Testis (tissue), 2 donors: ENCODE measurements at regions not wholly inside any gene's neighbourhood (a gene's known extent, or its start where the extent isn't known, plus 50 kb on each side); places are given as distances from the start of the nearest gene placed in this dataset.

Experiments used
- DNase-seq: peaks from one replicate; pipeline ENCODE4 v3.0.0-alpha.2; 2019
- H3K27ac ChIP-seq, 2 donors: fragments of 200-600 bp; sonication (generic); one replicate each; pipeline ENCODE4 v1.5.1; 2019
- H3K27me3 ChIP-seq: fragments of 200-600 bp; sonication (generic); one replicate; pipeline ENCODE4 v1.5.1; 2019
- H3K36me3 ChIP-seq: fragments of 200-600 bp; sonication (generic); one replicate; pipeline ENCODE4 v1.5.1; 2017; ENCODE audit warnings: low read depth; ENCODE audit errors: missing control alignments
- H3K4me1 ChIP-seq: fragments of 200-600 bp; sonication (generic); one replicate; pipeline ENCODE4 v1.5.1; 2019
- H3K4me3 ChIP-seq, 2 donors: fragments of 200-600 bp; sonication (generic); one replicate each; pipeline ENCODE4 v1.5.1; 2017 to 2019
- H3K9me3 ChIP-seq: fragments of 200-600 bp; sonication (generic); one replicate; pipeline ENCODE4 v1.5.1; 2017
- POLR2A ChIP-seq: fragments of 450-650 bp; IDR thresholded peaks from one replicate; pipeline ENCODE4 v1.6.1; 2017; ENCODE audit warnings: antibody characterized with exemption, mild to moderate bottlenecking, moderate library complexity
- WGBS, 2 donors: methylation state at CpG; one replicate each; pipeline ENCODE4 v1.1.5; 2018; 5-methylcytosine and 5-hydroxymethylcytosine counted together
- intact Hi-C: fragments of 100-400 bp; cut with DNase I; formaldehyde crosslinking; loops from one replicate; pipeline ENCODE4 v1.15.1; 2023; ENCODE audit warnings: low total_unique reads
- TF ChIP-seq, protein P1 (sequence below), 3 experiments: fragments of 450-650 bp in 2 of 3; fragments of 200-600 bp in 1 of 3; sonication (generic) in 1 of 3; IDR thresholded peaks; one replicate each; pipeline ENCODE4 v1.5.1; 2016 to 2019; ENCODE audit warnings: antibody characterized with exemption in 3 of 3, mild to moderate bottlenecking in 2 of 3, moderate library complexity in 1 of 3

DNA sequence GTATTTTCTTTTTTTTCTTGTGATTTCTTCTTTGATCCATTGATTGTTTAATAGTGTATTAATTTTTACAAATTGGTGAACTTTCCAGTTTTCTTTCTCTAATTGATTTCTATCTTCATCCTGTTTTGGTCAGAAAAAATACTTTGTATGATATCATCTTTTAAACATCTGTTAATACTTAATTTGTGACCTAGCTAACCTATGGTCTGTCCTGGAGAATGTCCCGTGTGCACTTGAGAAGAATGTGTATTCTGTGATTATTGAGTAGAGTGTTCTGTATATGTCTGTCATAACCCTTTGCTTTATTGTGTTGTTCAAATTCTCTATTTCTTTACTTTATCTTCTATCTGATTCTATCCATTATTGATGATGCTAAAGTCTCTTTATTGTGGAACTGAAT is 65.8 kb upstream of the ZEB1 start:
- no peak for DNase-seq
- Histone ChIP-seq H3K27me3 (no peaks in the 10 kb centered on the region), H3K9me3 (no peaks in the 10 kb centered on the region), H3K4me1 (no peaks in the 10 kb centered on the region), H3K27ac (no peak overlapping the region), H3K36me3 (no peaks in the 10 kb centered on the region), H3K4me3 (no peak overlapping the region)
- no peak for TF ChIP-seq POLR2A
- TF ChIP-seq, protein P1, sequence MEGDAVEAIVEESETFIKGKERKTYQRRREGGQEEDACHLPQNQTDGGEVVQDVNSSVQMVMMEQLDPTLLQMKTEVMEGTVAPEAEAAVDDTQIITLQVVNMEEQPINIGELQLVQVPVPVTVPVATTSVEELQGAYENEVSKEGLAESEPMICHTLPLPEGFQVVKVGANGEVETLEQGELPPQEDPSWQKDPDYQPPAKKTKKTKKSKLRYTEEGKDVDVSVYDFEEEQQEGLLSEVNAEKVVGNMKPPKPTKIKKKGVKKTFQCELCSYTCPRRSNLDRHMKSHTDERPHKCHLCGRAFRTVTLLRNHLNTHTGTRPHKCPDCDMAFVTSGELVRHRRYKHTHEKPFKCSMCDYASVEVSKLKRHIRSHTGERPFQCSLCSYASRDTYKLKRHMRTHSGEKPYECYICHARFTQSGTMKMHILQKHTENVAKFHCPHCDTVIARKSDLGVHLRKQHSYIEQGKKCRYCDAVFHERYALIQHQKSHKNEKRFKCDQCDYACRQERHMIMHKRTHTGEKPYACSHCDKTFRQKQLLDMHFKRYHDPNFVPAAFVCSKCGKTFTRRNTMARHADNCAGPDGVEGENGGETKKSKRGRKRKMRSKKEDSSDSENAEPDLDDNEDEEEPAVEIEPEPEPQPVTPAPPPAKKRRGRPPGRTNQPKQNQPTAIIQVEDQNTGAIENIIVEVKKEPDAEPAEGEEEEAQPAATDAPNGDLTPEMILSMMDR (IDR thresholded peaks at IDR 0.05), result no peak
- 78 to 79% methylated on average over 1 of the region's 1 CpG for WGBS, 2 donors
- intact Hi-C loops, result no loop called here

DNA sequence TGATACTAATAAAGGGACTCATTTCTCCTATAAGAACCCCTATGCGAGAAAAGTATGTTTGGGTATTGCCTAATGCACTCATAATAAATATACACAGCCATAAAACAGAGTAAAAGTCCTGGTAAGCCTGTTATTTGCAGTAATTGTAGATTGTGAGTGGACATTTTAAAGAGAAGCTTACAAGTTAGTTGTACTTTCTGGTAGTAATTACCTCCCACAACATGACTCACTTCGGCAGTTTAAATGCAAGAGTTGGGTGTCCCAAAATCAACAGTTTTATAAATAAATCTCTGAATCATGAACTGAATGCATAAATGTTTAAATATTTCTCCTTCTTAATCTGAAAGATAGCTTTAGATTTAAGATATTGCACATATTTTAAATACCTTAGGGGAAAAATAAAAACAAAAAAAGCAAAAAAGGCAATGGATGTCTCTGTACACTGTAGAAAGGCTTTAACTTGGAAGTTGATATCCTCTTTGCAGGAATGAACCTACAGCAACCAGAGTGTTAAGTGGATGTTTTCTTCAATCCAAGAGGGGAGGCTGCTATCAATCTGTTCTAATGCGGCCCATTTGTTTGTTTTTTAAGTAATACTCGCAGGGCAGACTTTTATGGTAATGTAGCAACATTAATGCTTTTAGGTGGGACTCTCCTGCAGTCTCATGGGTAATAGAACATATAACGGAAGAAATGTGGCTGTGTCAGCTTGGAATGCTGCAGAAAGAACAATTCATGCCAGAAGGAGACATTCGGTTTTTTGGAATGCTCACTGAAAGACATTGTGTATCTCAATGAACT is 57.3 kb upstream of the ZEB1 start:
- H3K4me3 ChIP-seq, result no peak overlapping the region
- H3K36me3 ChIP-seq, result no peaks in the 10 kb centered on the region
- H3K27ac ChIP-seq, result no peak overlapping the region
- DNase-seq, result no peak
- intact Hi-C loops, result no loop called here
- TF ChIP-seq, protein P1 (IDR thresholded peaks at IDR 0.05), result no peak
- no peak for TF ChIP-seq POLR2A
- no peaks in the 10 kb centered on the region for H3K27me3 ChIP-seq
- H3K9me3 ChIP-seq, result no peaks in the 10 kb centered on the region
- 39 to 50% methylated on average over 6 of the region's 6 CpGs for WGBS, 2 donors
- H3K4me1 ChIP-seq, result peaks cover 5% of the 10 kb centered on the region

DNA sequence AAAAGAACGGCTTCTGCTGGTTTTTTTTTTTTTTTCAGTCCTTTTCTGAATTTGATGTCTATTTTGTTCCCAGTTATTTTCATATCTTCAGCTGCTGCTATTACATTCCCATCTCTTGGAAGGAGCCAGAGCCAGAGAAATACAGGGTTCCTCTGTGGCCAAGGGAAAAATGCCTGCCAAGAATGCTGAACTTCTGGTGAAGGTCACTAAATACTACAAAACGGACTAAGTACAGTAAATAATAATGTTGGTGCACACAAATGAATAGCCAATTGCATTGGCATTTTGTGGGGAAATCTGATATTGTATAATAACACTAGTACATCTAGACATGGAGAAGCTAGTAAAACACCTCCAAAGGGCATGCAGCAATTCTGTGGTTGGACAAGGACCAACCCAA is 56.3 kb upstream of the ZEB1 start:
- no peak overlapping the region for H3K27ac ChIP-seq
- WGBS, 2 donors, result 30 to 39% methylated on average over 2 of the region's 2 CpGs
- intact Hi-C loops, result no loop called here
- H3K36me3 ChIP-seq, result no peaks in the 10 kb centered on the region
- DNase-seq, result peak; percentile 55
- TF ChIP-seq, protein P1 (IDR thresholded peaks at IDR 0.05), result no peak
- no peak for TF ChIP-seq POLR2A
- no peaks in the 10 kb centered on the region for H3K27me3 ChIP-seq
- peaks cover 5% of the 10 kb centered on the region for H3K4me1 ChIP-seq
- no peaks in the 10 kb centered on the region for H3K9me3 ChIP-seq
- H3K4me3 ChIP-seq, result no peak overlapping the region

DNA sequence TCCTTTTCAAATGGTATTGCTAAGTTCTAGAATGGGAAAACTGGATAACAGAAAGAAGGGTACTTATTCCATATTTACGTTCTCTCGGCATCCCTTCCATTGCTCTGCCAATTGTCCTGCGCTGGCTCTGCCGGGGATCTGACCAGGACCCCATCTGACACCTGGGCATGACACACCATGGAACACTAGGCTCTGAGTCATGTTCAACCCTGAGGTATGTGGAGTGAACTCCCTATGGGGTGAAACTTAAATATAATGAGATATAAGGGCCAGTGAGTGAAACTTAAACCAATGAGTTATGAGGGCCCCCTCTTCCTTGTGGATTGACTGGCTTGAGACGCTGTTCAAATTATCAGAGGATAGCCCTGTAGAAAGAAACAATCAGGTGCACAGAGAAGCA is 55.1 kb upstream of the ZEB1 start:
- H3K36me3 ChIP-seq, result no peaks in the 10 kb centered on the region
- H3K4me3 ChIP-seq, result no peak overlapping the region
- H3K4me1 ChIP-seq, result peaks cover 5% of the 10 kb centered on the region
- intact Hi-C loops, result no loop called here
- no peak overlapping the region for H3K27ac ChIP-seq
- no peak for DNase-seq
- H3K27me3 ChIP-seq, result no peaks in the 10 kb centered on the region
- 94 to 96% methylated on average over 5 of the region's 5 CpGs for WGBS, 2 donors
- no peaks in the 10 kb centered on the region for H3K9me3 ChIP-seq
- TF ChIP-seq POLR2A, result no peak
- TF ChIP-seq, protein P1 (IDR thresholded peaks at IDR 0.05), result no peak
